ENCODE measurements at regions not wholly inside any gene's neighbourhood (a gene's known extent, or its start where the extent isn't known, plus 50 kb on each side); places are given as distances from the start of the nearest gene placed in this dataset.

GRCh38 chr5:28414619-28415018 is 1376.2 kb upstream of the CDH9 start:
- TF ChIP-seq POLR2A (IDR thresholded peaks at IDR 0.05): no peak
- TF ChIP-seq POLR2AphosphoS5 (IDR thresholded peaks at IDR 0.05; ENCODE audit: insufficient read depth in 1 of 2, low read depth in 1 of 2): no peak
